Activated T-cell treated with anti-CD3 and anti-CD28 coated beads, Interleukin-2, amount 50 U/mL, for 4 hours (primary cell): ENCODE measurements at regions not wholly inside any gene's neighbourhood (a gene's known extent, or its start where the extent isn't known, plus 50 kb on each side); places are given as distances from the start of the nearest gene placed in this dataset.

ENCODE experiments used
- ATAC-seq, 2 donors: fragments of 200-7000 bp; cut with Tn5 transposase; one replicate each; pipeline ENCODE4 v1.10.0; 2021
- DNase-seq: peaks from one replicate; pipeline ENCODE4 v3.0.0-alpha.2; 2020
- H3K27me3 Mint-ChIP-seq: one replicate; pipeline ENCODE4 v1.8.0; 2021; ENCODE audit warnings: low read depth, mixed read lengths
- H3K36me3 Mint-ChIP-seq: one replicate; pipeline ENCODE4 v1.8.0; 2022; ENCODE audit warnings: mixed read lengths; ENCODE audit not compliant: insufficient read depth
- H3K4me1 Mint-ChIP-seq: one replicate; pipeline ENCODE4 v1.8.0; 2021; ENCODE audit warnings: low read depth, mixed read lengths
- H3K4me3 Mint-ChIP-seq: one replicate; pipeline ENCODE4 v1.8.0; 2021; ENCODE audit warnings: mild to moderate bottlenecking, moderate library complexity, mixed read lengths
- H3K9me3 Mint-ChIP-seq: one replicate; pipeline ENCODE4 v1.8.0; 2021; ENCODE audit warnings: mixed read lengths

DNA sequence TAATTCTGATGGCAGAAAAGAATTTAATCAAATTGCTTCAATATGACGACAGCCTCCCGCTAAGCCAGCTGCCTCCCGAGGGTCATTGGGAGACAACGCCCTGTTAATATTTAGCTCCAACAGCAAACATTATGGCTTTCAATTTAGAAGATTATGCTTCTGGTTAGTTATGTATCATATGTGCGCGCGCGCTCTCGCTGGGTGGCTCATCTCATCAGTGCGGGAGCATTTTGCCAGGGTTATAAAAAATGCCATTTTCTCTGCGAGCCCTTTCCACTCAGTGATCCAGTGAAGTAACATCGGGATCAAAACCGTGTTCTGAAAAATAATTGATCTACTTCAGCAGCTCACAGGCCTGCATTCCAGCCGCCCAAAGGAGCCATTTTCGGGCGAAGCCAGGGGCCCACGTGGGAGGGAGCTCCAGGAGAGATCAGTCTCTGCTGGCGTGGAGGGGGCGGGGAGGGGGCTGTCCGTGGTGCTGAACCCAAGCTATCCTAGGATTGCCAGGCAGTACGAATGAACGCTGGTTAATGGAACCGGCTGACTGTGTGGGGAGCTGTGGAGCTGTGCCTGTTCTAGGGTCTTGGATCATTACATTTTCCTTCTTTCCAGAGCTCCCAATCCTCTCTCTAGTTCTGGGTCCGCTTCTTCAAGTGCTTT is 219.1 kb upstream of the ZC3H12A start:
- Mint-ChIP-seq H3K36me3 (no peaks in the 10 kb centered on the region), H3K4me1 (no peaks in the 10 kb centered on the region), H3K4me3 (no peak overlapping the region), H3K27me3 (peaks cover 53% of the 10 kb centered on the region), H3K9me3 (no peaks in the 10 kb centered on the region)
- ATAC-seq (no peak), DNase-seq (no peak)

DNA sequence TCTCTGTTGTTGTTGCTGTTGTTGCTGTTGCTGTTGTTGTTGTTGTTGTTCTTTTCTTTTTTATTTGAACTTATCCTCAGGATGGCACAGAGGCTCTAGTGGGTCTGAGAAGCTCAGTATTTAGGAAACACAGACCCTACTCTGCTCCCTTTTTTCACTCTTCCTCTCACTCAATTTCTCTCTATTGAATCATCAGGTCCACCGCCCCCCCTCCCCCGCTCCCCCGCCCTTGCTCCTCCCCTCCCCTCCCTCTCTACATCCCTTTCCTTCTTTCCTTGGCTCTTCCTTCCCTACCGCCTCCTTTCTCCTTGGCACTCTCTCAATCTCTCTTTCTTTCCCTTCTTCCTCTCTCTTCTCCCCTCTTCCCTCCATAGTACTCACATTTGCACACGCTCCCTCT is 218.5 kb upstream of the ZC3H12A start:
- Mint-ChIP-seq H3K27me3 (peaks cover 57% of the 10 kb centered on the region), H3K4me1 (no peaks in the 10 kb centered on the region), H3K9me3 (no peaks in the 10 kb centered on the region), H3K4me3 (no peak overlapping the region), H3K36me3 (no peaks in the 10 kb centered on the region)
- ATAC-seq: no peak
- no peak for DNase-seq

DNA sequence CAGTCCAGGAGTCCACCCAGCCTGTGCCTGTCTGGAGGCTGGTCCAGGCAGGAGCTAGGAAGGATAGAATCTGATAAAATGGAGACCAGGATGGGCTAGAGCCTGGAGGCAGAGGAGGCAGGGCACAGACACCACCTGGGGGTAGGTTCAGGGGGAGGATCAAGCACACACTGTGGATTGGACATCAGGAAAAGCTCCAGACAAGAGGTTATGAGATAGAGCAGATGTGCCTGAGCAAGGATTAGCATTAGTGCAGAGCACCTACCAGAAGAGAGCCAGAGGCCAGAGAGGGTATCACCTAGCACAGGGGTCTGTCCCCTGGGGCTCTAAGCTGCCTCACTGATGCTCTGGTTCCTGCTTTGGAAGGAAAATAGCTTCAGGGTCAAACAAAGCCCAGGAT is 216.7 kb upstream of the ZC3H12A start:
- H3K36me3 Mint-ChIP-seq: no peaks in the 10 kb centered on the region
- ATAC-seq: no peak
- H3K4me1 Mint-ChIP-seq: no peaks in the 10 kb centered on the region
- H3K27me3 Mint-ChIP-seq: peaks cover 55% of the 10 kb centered on the region
- no peak overlapping the region for H3K4me3 Mint-ChIP-seq
- H3K9me3 Mint-ChIP-seq: no peaks in the 10 kb centered on the region
- DNase-seq: no peak

DNA sequence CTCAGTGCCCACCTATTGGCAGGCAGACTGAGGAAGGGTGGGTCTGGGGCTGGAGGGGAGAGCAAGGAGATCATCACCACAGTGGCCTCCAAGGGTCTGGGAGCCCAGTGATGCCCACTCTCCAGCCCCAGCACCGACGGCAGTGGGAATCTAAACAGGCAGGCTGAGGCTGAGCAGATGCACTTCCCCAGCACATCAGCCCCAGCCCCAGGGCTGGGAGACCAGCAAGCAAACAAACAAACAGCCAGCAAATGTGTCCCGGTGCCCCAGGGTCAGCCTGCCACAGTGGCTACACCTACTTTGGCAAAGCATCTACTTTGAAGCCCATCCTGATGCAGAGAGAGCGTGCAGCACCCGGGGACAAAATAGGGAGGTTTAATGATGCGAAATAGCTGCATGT is 216.3 kb upstream of the ZC3H12A start:
- Mint-ChIP-seq H3K4me3 (no peak overlapping the region), H3K4me1 (no peaks in the 10 kb centered on the region), H3K36me3 (no peaks in the 10 kb centered on the region), H3K27me3 (peaks cover 55% of the 10 kb centered on the region), H3K9me3 (no peaks in the 10 kb centered on the region)
- ATAC-seq: no peak
- no peak for DNase-seq

DNA sequence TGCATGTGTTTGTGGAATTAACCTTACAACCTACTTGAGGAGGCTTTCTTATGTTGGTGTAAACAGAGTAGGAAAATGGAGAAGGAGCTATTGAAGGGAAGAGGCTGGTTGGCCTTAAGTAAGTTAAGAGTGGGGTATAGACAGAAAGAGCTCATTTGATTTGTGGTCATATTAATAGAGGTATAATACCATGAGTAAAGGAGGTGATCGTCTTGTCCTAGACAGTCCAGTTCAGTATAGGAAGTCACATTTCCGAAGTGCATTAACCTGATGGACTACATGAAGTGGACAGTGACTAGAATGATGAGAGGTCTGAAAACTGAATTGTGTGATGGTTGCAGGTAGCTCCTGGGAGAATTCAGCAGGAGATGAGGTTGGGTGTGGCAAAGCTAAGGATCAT is 215.4 kb upstream of the ZC3H12A start:
- no peaks in the 10 kb centered on the region for H3K36me3 Mint-ChIP-seq
- H3K27me3 Mint-ChIP-seq: peaks cover 52% of the 10 kb centered on the region
- H3K4me3 Mint-ChIP-seq: no peak overlapping the region
- no peak for DNase-seq
- H3K9me3 Mint-ChIP-seq: peaks cover 3% of the 10 kb centered on the region
- ATAC-seq: no peak
- no peaks in the 10 kb centered on the region for H3K4me1 Mint-ChIP-seq

DNA sequence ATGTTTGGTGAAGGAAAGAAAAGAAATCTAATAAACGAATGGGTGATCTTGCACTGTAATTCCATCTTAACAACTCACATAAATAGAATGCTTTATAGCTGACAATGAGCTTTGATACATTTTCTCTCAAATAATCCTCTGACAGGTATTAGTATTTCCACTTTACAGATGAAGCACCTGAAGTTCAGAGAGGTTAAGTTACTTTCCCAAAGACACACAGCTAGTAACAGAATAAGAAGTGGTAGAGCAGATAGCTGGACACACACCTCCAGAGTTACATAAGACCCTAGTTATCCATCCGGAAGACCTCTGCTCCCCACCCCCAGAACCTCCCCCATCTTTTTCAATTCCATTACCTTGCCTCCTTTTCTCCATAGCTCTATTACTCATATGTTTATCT is 213.3 kb upstream of the ZC3H12A start:
- no peak for ATAC-seq
- H3K27me3 Mint-ChIP-seq: peaks cover 39% of the 10 kb centered on the region
- H3K36me3 Mint-ChIP-seq: no peaks in the 10 kb centered on the region
- H3K4me3 Mint-ChIP-seq: no peak overlapping the region
- peaks cover 3% of the 10 kb centered on the region for H3K9me3 Mint-ChIP-seq
- no peak for DNase-seq
- no peaks in the 10 kb centered on the region for H3K4me1 Mint-ChIP-seq

DNA sequence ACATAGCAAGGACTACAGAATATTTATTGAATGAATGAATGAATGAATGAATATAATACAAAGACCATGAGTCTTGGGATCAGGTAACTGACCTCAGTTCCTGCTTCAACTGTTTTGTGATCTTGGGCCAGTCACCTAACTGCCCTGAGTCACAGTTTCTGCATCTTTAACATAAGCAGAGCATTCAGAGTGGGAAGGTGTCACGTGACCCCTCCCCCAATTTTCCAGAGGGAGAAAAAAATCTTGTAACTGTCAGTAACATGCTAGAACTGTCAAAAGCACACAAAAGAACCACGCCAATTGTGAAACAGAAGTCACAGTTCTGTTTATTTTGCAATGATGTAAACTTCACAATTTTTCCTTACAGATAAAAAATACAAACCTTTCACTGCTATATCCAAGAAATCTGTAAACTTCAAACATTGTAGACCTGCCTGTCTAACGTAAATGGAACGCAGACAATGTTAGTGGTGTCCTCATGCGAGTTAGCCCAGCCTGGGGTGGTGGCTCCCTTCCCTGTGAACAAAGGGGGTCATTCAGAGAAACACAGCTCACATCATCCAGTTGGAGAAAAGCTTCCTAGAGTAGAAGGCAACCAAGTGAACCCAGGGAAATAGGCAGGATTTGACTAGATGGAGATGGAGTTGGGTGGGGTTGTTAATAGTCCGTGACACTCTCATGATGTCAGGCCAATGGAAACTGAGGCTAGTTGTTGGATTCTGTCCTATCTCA is 211.8 kb upstream of the ZC3H12A start:
- Mint-ChIP-seq H3K27me3 (peaks cover 26% of the 10 kb centered on the region), H3K36me3 (no peaks in the 10 kb centered on the region), H3K9me3 (peaks cover 3% of the 10 kb centered on the region)

DNA sequence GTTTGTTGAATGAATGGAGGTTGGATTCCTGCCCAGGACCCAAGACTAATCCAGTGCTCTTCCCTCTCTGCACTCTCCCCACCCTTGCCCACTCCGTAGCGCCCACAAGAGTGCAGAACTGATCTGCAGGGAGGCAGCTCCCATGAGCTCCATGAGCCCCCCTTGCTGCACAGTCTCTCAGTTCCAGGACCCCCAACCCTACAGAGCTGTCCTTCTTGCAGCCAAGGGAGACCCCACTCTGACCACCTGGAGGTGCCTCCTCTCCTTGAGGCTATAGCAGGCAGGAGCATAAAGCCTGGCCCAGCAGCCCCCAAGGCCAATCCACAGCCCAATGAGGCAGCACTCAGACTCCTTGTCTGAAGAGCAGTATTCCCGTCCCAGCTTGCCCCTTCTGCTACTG is 209.2 kb upstream of the ZC3H12A start:
- DNase-seq (no peak), ATAC-seq (no peak)
- no peaks in the 10 kb centered on the region for H3K36me3 Mint-ChIP-seq
- no peaks in the 10 kb centered on the region for H3K4me1 Mint-ChIP-seq
- H3K27me3 Mint-ChIP-seq: peaks cover 8% of the 10 kb centered on the region
- H3K9me3 Mint-ChIP-seq: peaks cover 3% of the 10 kb centered on the region
- H3K4me3 Mint-ChIP-seq: no peak overlapping the region

More for the DNA sequence above, 211.8 kb upstream of the ZC3H12A start:
- no peak for DNase-seq
- no peak for ATAC-seq
- Mint-ChIP-seq H3K4me3 (no peak overlapping the region), H3K4me1 (no peaks in the 10 kb centered on the region)

DNA sequence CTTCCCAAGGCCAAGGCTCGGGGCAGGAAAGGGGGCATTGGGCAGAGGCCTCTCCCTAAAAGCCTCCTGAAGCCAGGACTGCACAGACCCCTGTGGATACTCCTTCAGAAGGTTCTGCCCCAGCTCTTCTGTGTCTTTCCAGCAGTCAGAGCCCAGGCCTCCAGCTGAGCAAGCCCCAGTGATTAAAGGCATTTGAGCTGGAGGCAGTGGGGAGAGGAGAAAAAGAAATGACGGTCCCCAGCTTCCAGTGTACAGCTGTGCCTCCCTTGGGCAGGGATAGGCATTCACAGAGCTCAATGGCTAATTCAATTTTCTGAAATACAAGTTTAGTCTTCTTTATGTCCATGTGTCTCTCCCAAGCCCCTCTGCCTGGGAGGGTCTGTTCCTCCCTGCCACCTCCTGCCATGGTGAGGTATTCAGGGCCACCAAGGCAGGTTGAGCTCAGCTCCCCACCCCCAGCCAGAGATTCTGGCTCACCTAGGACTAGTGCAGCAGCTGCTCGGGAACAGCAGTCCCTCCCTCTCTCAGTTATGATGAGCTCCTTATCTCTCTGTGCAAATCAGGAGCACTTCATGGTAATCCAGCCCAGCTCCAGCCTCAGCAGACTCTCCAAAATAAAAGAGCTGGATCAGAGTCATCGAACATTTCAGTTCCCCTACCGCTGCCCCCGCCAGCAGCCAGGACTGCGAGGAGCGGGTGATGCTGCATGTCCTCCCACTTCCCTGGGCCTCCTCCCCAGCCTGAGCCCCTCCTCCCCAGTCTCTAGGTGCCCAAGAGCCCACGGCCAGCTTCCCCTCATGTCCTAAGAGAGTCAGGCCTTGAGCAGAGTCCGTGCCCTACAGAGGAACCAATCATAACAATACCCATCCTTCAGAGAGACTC is 208.4 kb upstream of the ZC3H12A start:
- DNase-seq (no peak), ATAC-seq (no peak)
- no peaks in the 10 kb centered on the region for H3K36me3 Mint-ChIP-seq
- H3K4me1 Mint-ChIP-seq: no peaks in the 10 kb centered on the region
- peaks cover 3% of the 10 kb centered on the region for H3K9me3 Mint-ChIP-seq
- H3K27me3 Mint-ChIP-seq: peaks cover 6% of the 10 kb centered on the region
- no peak overlapping the region for H3K4me3 Mint-ChIP-seq

DNA sequence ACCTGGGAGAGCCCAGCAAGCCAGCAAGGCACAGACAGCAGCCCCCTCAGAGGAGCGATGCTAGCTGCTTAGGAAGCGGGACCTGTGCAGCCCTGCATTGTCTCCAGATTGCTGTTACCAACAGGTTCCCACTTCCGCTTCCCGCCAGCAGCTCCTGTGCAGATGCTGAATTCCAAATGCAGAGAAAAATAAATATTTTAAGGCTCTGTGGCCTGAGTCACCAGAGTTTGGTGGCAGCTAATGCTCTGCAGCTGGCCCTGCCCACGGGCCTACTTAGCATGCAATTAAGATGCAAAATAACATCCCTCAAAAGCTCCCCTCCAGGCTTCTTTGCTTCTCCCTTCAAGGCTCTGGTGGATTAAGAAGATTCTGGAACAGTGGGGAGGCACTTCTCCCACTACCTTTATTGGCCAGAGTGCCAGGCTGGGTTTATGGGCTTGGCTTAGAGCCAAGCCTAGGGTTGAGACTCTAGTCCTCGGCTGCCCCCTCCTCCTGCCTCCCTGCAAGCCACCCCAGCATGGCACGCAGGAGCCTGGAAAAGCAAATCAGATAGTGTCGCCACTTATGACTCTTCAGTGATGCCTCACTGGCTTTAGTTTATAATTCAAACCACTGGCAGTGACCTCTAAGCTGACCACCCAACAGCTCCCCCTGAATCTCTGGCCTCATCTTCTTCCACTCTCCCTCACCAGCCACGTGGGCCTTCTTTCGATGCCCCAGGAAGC is 207.1 kb upstream of the ZC3H12A start:
- Mint-ChIP-seq H3K27me3 (peaks cover 14% of the 10 kb centered on the region), H3K36me3 (no peaks in the 10 kb centered on the region), H3K9me3 (peaks cover 3% of the 10 kb centered on the region), H3K4me3 (no peak overlapping the region), H3K4me1 (no peaks in the 10 kb centered on the region)
- ATAC-seq: no peak
- no peak for DNase-seq

DNA sequence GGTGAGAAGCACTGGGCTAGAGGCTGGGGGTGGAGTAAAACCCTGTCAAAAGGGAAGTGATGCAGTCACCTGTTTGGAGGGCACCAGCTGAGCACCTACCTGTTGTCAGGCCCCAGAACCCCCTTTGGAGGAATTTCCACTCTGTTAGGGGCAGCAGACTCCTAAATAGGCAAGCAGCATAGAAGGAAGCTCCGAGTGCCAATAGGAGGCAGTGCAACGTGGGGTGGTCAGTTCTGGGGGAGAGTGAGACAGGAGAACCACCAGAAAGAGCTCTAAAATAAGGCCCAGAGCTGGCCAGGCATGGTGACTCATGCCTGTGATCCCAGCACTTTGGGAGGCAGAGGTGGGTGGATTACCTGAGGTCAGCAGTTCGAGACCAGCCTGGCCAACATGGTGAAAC is 203.7 kb upstream of the ZC3H12A start:
- H3K27me3 Mint-ChIP-seq: peaks cover 15% of the 10 kb centered on the region
- no peak for DNase-seq
- no peak for ATAC-seq
- H3K9me3 Mint-ChIP-seq: no peaks in the 10 kb centered on the region
- H3K4me3 Mint-ChIP-seq: no peak overlapping the region
- no peaks in the 10 kb centered on the region for H3K36me3 Mint-ChIP-seq
- H3K4me1 Mint-ChIP-seq: no peaks in the 10 kb centered on the region

DNA sequence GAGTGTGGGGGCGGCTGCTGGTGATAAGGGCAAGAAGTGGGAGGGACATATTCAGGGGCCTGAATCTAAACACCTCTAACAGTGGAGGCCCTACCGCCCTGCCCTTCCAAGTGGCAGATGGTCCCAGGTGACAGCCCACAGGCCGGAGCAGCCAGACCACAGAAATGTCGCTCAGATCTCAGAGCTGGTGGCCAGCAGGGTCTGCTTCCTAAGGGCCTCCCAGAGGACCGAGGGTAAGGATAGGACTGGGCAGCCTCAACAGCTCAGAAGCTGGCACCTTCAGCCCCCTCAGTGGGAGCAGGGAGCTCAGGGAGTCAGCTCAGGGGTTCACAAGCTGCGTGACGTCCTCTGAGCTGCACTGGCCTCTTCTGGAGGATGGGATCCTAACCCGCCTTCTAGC is 201.8 kb upstream of the ZC3H12A start:
- Mint-ChIP-seq H3K27me3 (peaks cover 14% of the 10 kb centered on the region), H3K4me1 (no peaks in the 10 kb centered on the region), H3K9me3 (no peaks in the 10 kb centered on the region), H3K4me3 (no peak overlapping the region), H3K36me3 (no peaks in the 10 kb centered on the region)
- ATAC-seq (no peak), DNase-seq (no peak)

DNA sequence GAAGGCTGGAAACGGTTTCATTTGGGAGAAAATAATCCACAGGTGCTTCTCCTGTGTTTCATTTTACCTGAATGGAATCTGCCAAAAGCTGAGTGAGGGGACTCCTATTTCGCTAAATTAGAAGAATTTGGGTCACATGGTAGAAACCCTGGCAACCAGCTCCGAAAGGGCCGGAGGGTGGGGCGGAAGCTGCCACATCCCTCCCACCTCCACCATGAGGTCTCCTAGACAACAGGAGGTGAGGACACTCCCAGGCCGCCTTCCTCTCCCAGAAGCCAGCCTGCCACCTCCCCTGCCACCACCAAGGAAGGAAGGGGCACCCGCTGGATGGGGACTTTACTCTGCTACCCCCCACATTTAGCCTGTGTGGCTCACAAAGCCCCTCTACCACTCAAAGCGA is 199.9 kb upstream of the ZC3H12A start:
- H3K27me3 Mint-ChIP-seq: peaks cover 20% of the 10 kb centered on the region
- H3K4me3 Mint-ChIP-seq: no peak overlapping the region
- H3K36me3 Mint-ChIP-seq: no peaks in the 10 kb centered on the region
- H3K4me1 Mint-ChIP-seq: no peaks in the 10 kb centered on the region
- H3K9me3 Mint-ChIP-seq: no peaks in the 10 kb centered on the region
- ATAC-seq: no peak
- DNase-seq: no peak

DNA sequence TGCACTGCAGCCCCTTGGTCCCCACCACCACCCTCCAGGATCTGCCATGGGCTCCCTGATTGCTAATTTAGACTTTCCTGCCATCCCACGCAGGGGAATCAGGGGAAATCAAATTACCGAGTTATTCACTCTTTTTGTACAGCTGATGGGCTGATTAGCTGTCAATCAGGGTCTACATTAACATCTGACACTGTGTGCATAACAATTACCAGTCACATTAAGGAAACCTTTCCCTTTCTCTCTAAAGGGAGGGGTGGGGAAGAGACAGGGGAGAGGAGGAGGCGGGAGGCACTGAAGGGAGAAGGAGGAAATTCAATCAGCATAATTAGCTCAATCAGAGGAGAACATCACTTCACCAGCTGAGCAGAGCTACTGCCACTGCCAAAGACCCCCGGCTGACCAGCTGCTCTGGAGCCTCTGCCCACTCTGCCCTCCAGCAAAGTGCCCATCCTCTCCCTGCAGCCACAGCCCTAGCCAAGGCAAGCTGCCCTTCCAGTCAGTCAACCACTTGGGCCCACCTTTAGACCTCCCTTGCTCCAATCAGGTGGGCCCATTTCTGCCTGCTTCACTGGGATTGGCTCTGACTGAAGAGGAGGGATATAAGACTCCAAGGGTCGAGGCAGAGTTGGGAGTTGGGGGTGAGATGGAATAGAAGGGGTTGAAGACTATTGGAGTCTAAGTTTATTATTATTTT is 199.3 kb upstream of the ZC3H12A start:
- H3K4me3 Mint-ChIP-seq: no peak overlapping the region
- ATAC-seq (peak in 1 of 2 donors; percentile 18), DNase-seq (no peak)
- peaks cover 24% of the 10 kb centered on the region for H3K27me3 Mint-ChIP-seq
- no peaks in the 10 kb centered on the region for H3K4me1 Mint-ChIP-seq
- H3K9me3 Mint-ChIP-seq: peaks cover 6% of the 10 kb centered on the region
- H3K36me3 Mint-ChIP-seq: no peaks in the 10 kb centered on the region
